Activated naive CD4-positive, alpha-beta T cell treated with anti-CD3 and anti-CD28 coated beads, Interleukin-2, amount 10 ng/mL, durations not matched to agents 7 days and 5 days (primary cell): ENCODE measurements at regions not wholly inside any gene's neighbourhood (a gene's known extent, or its start where the extent isn't known, plus 50 kb on each side); places are given as distances from the start of the nearest gene placed in this dataset.
A peak's percentile ranks its signal among the peaks of the same experiment; 100 is the strongest.

Experiments
- CTCF ChIA-PET: fragments of 350-600 bp; sonication (Branson Sonifier 250); formaldehyde crosslinking; loops from one replicate; lab custom pipeline; 2021; ENCODE audit warnings: antibody characterized with exemption; lab: Charles Lee
- DNase-seq: peaks from one replicate; pipeline ENCODE4 v3.0.0-alpha.2; 2020
- H3K27ac Mint-ChIP-seq: one replicate; pipeline ENCODE4 v1.8.0; 2021; ENCODE audit warnings: mild to moderate bottlenecking, moderate library complexity, mixed read lengths
- H3K27me3 Mint-ChIP-seq: one replicate; pipeline ENCODE4 v1.8.0; 2021; ENCODE audit warnings: mild to moderate bottlenecking, mixed read lengths
- H3K36me3 Mint-ChIP-seq: one replicate; pipeline ENCODE4 v1.8.0; 2021; ENCODE audit warnings: mixed read lengths
- H3K4me1 Mint-ChIP-seq: one replicate; pipeline ENCODE4 v1.8.0; 2021; ENCODE audit warnings: mixed read lengths
- H3K4me3 Mint-ChIP-seq: one replicate; pipeline ENCODE4 v1.8.0; 2021; ENCODE audit warnings: mild to moderate bottlenecking, moderate library complexity, mixed read lengths
- H3K9me3 Mint-ChIP-seq: one replicate; pipeline ENCODE4 v1.8.0; 2021; ENCODE audit warnings: mixed read lengths

DNA sequence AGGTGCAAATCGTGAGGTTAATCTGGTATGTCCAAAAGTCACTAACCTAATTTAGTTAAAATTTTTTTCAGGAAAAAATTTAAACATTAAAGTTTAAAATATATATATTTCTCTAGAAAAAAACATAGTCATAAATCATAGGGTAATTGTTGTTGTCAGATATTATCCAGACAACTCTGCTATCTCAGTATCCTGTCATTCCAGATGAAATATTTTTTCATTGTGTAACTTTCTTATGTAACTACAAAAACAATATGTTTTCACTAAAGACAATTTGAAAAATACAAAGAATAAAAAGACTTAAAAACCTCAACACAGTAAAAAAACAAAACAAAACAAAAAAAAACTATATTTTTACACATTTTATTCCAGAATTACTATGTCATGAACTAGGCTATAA, 57.6 kb downstream of the TENT5A start:
- CTCF ChIA-PET = no interaction called here
- Mint-ChIP-seq H3K27ac (no peak overlapping the region), H3K27me3 (no peaks in the 10 kb centered on the region), H3K4me3 (no peak overlapping the region), H3K36me3 (no peaks in the 10 kb centered on the region), H3K9me3 (no peaks in the 10 kb centered on the region), H3K4me1 (no peaks in the 10 kb centered on the region)
- no peak for DNase-seq

DNA sequence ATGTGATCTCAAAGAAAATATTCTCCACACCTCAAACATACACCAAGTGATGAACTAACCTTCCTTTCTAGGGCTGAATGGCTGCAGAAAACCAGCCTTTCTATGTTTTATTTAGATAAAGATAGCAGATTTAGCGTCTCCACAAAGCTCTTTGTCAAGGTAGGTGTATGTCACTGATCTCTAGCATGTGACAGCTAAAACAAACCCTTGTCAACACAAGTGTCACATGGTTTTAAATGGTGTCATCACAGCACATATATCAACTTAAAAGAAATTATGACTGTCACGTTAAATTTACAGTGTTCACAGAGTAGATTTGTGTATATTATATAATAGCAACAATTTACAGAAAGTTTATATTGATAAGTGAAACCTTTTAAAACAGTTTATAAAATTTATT, 58.3 kb downstream of the TENT5A start:
- CTCF ChIA-PET = no interaction called here
- H3K4me3 Mint-ChIP-seq = no peak overlapping the region
- no peak for DNase-seq

DNA sequence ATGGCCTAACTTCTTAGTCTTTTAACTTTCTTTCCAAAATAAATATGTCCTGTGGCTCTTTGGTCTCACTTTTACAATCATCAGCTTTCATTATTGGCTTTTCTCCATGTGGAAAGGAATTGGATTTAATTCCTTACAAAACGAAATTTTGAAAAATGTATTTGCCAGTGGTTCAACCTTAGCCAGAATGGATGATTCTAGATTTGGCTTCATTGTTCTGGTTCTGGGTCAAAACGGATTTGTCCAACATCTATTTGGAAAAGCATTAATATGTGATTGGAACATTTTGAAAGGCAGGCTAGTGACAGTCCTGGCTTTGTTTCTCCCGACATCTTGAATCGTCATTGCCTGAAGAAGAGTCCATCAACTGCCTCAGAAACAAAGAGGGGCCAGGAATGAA, 59.2 kb downstream of the TENT5A start:
- H3K27ac Mint-ChIP-seq = no peak overlapping the region
- CTCF ChIA-PET = no interaction called here

More for the DNA sequence above, 58.3 kb downstream of the TENT5A start:
- no peaks in the 10 kb centered on the region for H3K4me1 Mint-ChIP-seq
- no peaks in the 10 kb centered on the region for H3K9me3 Mint-ChIP-seq
- no peaks in the 10 kb centered on the region for H3K36me3 Mint-ChIP-seq
- no peaks in the 10 kb centered on the region for H3K27me3 Mint-ChIP-seq
- no peak overlapping the region for H3K27ac Mint-ChIP-seq

DNA sequence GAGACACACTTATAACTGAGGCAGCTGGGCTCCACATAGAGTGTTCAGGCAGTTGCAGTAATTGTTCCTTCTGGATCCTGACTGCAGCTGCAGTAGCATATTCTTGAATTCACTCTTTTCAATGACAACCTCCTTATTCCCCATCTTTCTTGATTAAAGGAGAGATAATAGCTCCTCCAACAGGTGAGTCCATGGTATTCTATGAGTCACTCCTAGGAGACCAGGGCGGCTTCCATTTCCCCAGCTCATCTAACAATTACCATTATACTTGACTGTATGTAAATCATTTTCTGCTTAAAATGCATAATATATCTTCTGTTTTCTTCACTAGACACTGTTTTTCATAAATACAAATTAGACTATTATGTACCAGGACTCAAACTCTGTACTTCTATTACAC, 62.4 kb downstream of the TENT5A start:
- CTCF ChIA-PET = no interaction called here
- DNase-seq = no peak
- no peak overlapping the region for H3K27ac Mint-ChIP-seq
- H3K4me1 Mint-ChIP-seq = no peaks in the 10 kb centered on the region
- H3K36me3 Mint-ChIP-seq = no peaks in the 10 kb centered on the region
- H3K4me3 Mint-ChIP-seq = no peak overlapping the region
- H3K27me3 Mint-ChIP-seq = no peaks in the 10 kb centered on the region
- no peaks in the 10 kb centered on the region for H3K9me3 Mint-ChIP-seq

More for the DNA sequence above, 59.2 kb downstream of the TENT5A start:
- Mint-ChIP-seq H3K27me3 (no peaks in the 10 kb centered on the region), H3K9me3 (no peaks in the 10 kb centered on the region), H3K4me3 (no peak overlapping the region), H3K4me1 (no peaks in the 10 kb centered on the region), H3K36me3 (no peaks in the 10 kb centered on the region)
- no peak for DNase-seq

DNA sequence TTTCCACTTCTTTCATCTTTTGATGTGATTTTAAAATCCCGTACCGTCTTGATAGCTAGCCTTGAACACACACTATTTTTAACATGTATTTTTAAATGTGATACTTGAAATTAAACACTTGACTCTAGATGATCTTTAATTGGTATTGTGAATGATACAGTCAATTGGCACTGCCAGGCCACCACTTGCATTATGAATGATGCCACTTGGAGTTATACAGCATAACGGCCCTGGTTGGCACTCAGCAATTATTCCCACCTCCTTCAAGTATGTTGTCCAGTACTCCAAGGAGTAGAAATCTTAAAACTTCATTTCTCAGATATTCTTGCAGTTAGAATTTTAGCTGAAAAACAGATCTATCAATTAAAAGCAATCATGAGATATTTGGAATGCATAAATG, 62.9 kb downstream of the TENT5A start:
- no peak overlapping the region for H3K27ac Mint-ChIP-seq
- CTCF ChIA-PET = no interaction called here

DNA sequence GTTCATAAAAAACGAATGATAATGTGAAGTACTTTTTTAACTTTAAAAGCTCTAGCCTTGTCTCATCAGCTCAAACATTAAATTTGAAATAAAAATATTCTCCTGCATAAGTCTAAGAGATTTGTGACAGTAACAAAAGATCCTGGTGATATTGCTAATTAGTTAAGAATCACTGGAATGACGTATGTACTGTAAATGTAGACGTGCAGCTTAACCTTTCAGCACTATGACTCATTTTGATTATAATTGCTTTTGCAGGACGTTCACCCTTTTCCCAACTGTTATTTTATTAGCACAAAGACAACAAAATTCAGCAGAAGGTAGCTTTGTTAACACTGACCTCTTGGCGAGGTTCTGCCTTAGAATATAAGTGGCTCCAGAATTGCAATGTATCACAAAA, 68.6 kb downstream of the TENT5A start:
- Mint-ChIP-seq H3K4me3 (no peak overlapping the region), H3K27me3 (no peaks in the 10 kb centered on the region), H3K27ac (no peak overlapping the region), H3K36me3 (no peaks in the 10 kb centered on the region), H3K9me3 (no peaks in the 10 kb centered on the region), H3K4me1 (no peaks in the 10 kb centered on the region)
- no peak for DNase-seq
- CTCF ChIA-PET = no interaction called here

More for the DNA sequence above, 62.9 kb downstream of the TENT5A start:
- no peaks in the 10 kb centered on the region for H3K9me3 Mint-ChIP-seq
- H3K4me1 Mint-ChIP-seq = no peaks in the 10 kb centered on the region
- no peak for DNase-seq
- H3K36me3 Mint-ChIP-seq = no peaks in the 10 kb centered on the region
- H3K4me3 Mint-ChIP-seq = no peak overlapping the region
- no peaks in the 10 kb centered on the region for H3K27me3 Mint-ChIP-seq

DNA sequence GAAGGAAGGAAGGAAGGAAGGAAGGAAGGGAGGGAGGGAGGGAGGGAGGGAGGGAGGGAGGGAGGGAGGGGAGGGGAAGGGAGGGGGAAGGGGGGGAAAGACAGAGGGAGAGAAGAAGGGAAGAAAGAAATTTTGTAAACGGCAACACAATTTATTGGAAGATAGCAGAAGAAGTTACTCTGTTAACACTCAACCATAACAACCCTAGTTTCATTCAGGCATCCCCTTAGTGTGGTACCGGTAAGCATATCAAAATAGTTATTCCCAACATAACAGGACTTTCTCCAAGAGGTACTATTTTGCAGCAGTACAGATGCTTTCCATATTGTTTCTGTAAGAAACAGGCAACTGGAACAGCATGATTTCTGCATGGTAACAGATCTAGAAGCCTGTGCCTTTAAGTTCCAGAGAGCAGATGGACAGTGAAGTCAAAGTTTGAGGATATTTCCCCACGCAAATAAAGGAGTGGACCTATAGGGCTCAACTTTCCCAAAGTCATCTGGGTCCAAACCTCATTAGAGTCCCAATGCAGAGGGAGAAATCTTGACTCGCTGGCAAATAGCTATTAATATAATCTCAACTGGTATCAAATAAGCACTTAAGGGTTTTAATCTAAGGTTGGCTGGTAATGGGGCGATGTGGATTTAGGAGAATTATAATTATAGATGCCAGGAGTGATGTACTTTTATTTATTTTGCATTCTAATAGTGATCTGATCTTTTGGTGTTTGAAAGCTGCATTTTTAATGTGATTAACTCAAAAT, 69.4 kb downstream of the TENT5A start:
- H3K9me3 Mint-ChIP-seq = no peaks in the 10 kb centered on the region

DNA sequence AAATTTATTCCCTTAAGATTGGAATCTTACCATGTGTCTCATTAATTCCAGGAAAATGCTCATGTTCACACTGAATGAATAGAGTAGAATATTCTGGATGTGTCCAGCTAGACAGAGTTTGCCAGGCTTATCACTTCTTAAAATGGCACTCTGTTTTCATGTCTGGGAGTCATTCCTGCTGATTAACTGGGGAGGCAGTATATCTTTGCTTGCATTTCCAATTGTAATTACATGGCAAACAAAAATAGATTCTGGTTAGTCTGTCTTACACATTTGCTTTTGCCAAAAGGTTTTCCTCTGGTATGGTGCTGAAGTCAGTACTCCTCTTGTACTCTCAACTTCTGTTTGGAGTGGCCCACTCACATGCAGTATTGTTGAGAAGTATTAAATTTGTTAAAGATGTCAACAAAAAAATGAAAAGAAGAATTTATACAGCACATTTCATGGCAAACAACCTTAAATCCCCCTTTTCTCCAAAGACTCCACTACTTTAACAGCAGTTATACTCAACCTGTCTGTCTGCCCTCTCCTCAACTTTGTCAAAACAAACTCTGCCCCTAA, 70.2 kb downstream of the TENT5A start:
- H3K4me1 Mint-ChIP-seq = no peaks in the 10 kb centered on the region
- H3K36me3 Mint-ChIP-seq = no peaks in the 10 kb centered on the region
- no peaks in the 10 kb centered on the region for H3K27me3 Mint-ChIP-seq
- H3K9me3 Mint-ChIP-seq = no peaks in the 10 kb centered on the region
- H3K4me3 Mint-ChIP-seq = no peak overlapping the region
- DNase-seq = no peak
- H3K27ac Mint-ChIP-seq = no peak overlapping the region
- CTCF ChIA-PET = interaction anchor here (0.6 kb wide), 1 partner anchor 9 kb away, joined by 3 read pairs; no protein-coding TSS in a partner anchor

More for the DNA sequence above, 69.4 kb downstream of the TENT5A start:
- DNase-seq = no peak
- Mint-ChIP-seq H3K27me3 (no peaks in the 10 kb centered on the region), H3K4me3 (no peak overlapping the region), H3K4me1 (no peaks in the 10 kb centered on the region), H3K36me3 (no peaks in the 10 kb centered on the region), H3K27ac (no peak overlapping the region)
- CTCF ChIA-PET = no interaction called here

DNA sequence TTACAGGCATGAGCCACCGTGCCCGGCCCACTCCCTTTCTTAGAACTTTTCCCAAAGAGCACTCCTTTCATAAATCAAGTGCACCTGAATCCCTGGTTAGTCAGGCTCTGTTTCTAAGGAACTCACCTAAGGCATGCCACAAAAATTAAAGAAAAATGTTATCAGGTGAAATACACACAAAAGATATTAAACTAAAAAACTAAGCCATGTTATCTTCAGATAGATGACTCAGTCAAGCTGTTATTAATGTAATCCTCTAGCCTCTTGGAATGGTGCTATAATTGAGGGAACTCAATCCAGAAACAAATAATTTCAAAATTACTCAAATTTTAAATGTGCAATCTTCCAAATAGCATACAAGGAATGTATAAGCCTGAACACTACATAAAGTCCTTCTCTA, 83.0 kb downstream of the TENT5A start:
- Mint-ChIP-seq H3K27ac (no peak overlapping the region), H3K9me3 (no peaks in the 10 kb centered on the region), H3K4me1 (no peaks in the 10 kb centered on the region), H3K27me3 (no peaks in the 10 kb centered on the region), H3K36me3 (no peaks in the 10 kb centered on the region), H3K4me3 (no peak overlapping the region)
- no peak for DNase-seq
- CTCF ChIA-PET = no interaction called here

DNA sequence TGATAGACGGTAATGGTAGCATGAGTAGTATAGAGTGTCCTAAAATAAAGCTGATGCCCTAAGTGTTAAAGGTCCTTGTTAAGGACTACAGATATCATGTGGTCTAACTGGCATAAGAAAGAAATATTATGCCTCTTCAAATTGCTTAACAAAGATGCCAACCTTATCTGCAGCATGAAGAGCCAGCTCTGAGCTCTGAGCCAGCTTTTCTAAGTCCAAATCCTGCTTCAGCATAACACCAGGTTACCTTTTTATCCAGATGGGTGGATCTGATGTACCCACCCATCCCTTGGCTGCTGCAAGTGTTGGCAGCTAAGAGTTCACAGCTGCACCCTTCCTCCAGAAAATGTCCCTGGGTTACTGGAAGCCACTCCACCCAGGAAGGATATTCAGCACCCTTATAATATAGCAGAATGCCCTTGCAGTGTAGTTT, 83.8 kb downstream of the TENT5A start:
- Mint-ChIP-seq H3K4me1 (no peaks in the 10 kb centered on the region), H3K36me3 (no peaks in the 10 kb centered on the region), H3K9me3 (no peaks in the 10 kb centered on the region), H3K27ac (no peak overlapping the region), H3K27me3 (no peaks in the 10 kb centered on the region), H3K4me3 (no peak overlapping the region)
- no peak for DNase-seq
- CTCF ChIA-PET = interaction anchor here (0.8 kb wide), 1 partner anchor 19 kb away, joined by 4 read pairs; no protein-coding TSS in a partner anchor

DNA sequence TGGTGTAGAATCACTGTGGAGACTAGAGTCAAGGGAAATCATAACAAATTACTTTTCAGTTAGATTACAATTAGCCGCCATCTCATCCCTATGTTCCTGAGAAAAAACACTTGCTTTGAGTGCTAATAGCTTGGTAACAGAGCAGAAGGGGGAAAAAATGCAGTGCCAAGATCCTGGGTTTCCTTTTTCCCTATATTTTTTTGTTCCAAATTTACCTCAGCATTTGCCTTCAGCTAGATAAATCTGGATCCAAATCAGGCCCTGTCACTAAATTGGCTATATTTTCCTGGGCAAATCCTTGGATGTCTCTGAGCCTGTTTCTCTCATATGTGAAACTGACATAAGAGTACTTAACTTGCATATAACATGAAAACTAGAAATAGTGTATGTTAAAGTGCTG, 86.0 kb downstream of the TENT5A start:
- no peaks in the 10 kb centered on the region for H3K36me3 Mint-ChIP-seq

DNA sequence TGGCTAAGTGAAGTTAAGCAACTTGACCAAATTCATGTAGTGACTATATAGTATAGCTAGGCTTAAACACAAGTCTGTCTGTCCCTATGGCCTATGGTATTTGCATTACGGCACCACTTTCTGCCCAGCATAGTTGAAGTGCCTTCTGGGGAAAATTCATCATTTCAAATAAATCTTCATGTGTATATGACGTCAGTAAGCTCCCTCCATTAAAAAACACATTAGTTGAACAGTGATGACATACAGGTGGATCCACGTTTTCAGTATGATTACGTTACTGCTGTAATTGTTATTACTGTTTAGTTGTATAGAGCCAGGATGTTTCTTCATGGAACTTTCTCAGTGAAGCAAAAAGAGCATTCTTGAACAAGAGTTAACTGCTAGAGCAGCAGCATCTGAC, 96.2 kb downstream of the TENT5A start:
- H3K4me3 Mint-ChIP-seq = no peak overlapping the region
- CTCF ChIA-PET = no interaction called here
- no peak overlapping the region for H3K27ac Mint-ChIP-seq
- no peaks in the 10 kb centered on the region for H3K36me3 Mint-ChIP-seq
- H3K9me3 Mint-ChIP-seq = no peaks in the 10 kb centered on the region
- no peak for DNase-seq
- no peaks in the 10 kb centered on the region for H3K4me1 Mint-ChIP-seq
- H3K27me3 Mint-ChIP-seq = no peaks in the 10 kb centered on the region

More for the DNA sequence above, 86.0 kb downstream of the TENT5A start:
- no peak overlapping the region for H3K27ac Mint-ChIP-seq
- H3K4me1 Mint-ChIP-seq = no peaks in the 10 kb centered on the region
- CTCF ChIA-PET = no interaction called here
- no peak for DNase-seq
- H3K4me3 Mint-ChIP-seq = no peak overlapping the region
- no peaks in the 10 kb centered on the region for H3K9me3 Mint-ChIP-seq
- no peaks in the 10 kb centered on the region for H3K27me3 Mint-ChIP-seq

DNA sequence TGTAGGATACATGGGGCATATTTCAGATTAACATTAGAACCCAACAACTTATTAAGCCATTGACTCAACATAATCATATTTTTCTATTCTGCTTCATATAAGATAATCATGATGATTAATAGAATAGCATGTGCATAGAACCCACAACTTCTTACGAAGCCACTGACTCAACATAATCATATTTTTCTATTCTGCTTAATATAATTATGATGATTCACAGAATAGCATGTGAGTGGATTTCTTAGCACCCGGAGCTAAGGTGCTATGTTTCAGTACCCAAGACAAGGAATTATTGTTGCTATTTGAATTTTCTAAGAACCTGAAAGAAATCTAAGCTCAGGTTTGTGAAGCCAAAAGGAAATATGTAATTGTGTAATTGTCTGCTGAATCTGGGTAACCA, 96.8 kb downstream of the TENT5A start:
- DNase-seq = no peak
- Mint-ChIP-seq H3K4me1 (no peaks in the 10 kb centered on the region), H3K27me3 (no peaks in the 10 kb centered on the region), H3K4me3 (no peak overlapping the region), H3K36me3 (no peaks in the 10 kb centered on the region), H3K27ac (no peak overlapping the region), H3K9me3 (no peaks in the 10 kb centered on the region)
- CTCF ChIA-PET = no interaction called here

DNA sequence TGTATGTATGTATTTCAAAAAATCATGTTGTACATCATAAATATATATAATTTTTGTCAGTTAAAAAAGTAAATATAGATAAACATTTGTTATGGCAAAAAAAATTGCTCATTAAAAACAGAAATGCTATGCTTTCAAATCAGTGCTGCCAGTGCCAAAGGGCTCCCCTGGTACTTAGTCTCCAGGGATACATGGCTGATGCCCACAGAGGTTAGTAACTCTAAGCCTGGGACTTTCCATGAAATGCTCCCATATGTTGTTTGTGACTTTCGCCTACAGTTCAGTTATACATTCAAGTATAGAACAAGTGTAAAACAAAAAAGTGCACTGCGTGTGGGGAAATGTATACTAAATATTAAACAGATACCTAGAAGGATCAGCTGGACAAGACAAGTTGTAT, 104.0 kb downstream of the TENT5A start:
- DNase-seq = no peak
- Mint-ChIP-seq H3K9me3 (no peaks in the 10 kb centered on the region), H3K36me3 (no peaks in the 10 kb centered on the region), H3K4me1 (no peaks in the 10 kb centered on the region), H3K27ac (peak overlapping the region; percentile 38), H3K4me3 (no peak overlapping the region), H3K27me3 (no peaks in the 10 kb centered on the region)
- CTCF ChIA-PET = no interaction called here

DNA sequence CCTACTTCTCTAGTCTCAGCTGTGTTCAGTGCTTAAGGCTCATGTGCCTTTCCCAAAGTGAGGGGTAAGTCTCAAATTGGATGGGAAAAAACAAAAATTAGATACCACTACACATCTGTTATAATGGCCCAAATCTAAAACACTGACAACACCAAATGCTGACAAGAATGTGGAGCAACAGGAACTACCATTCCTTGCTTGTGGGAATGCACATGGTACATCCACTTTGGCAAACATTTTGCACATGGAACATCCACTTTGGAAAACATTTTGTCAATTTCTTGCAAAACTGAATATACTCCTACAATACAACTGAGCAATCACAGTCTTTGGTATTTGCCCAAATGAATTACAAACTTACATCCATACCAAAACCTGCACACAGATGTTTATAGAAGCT, 109.3 kb downstream of the TENT5A start:
- no peak for DNase-seq
- no peak overlapping the region for H3K4me3 Mint-ChIP-seq
- H3K27ac Mint-ChIP-seq = no peak overlapping the region
- H3K36me3 Mint-ChIP-seq = no peaks in the 10 kb centered on the region
- no peaks in the 10 kb centered on the region for H3K4me1 Mint-ChIP-seq
- H3K27me3 Mint-ChIP-seq = no peaks in the 10 kb centered on the region
- peaks cover 9% of the 10 kb centered on the region for H3K9me3 Mint-ChIP-seq
- CTCF ChIA-PET = no interaction called here
